SK-N-MC (cell line): ENCODE measurements at regions not wholly inside any gene's neighbourhood (a gene's known extent, or its start where the extent isn't known, plus 50 kb on each side); places are given as distances from the start of the nearest gene placed in this dataset.

Experiments used
- EZH2 ChIP-seq: fragments of 200-600 bp; sonication (generic); IDR thresholded peaks from one replicate; pipeline ENCODE4 v1.6.1; 2017; ENCODE audit warnings: antibody characterized with exemption
- FOXP2 ChIP-seq: optimal IDR thresholded peaks from 2 replicates; pipeline ENCODE3; 2011; ENCODE audit warnings: mild to moderate bottlenecking, moderate library complexity; ENCODE audit not compliant: insufficient read depth; ENCODE audit errors: extremely low read length, control extremely low read depth
- POLR2AphosphoS5 ChIP-seq: IDR thresholded peaks from 2 replicates; pipeline ENCODE4 v1.6.1; 2012; ENCODE audit warnings: mild to moderate bottlenecking, low read depth, low read length, borderline replicate concordance

DNA sequence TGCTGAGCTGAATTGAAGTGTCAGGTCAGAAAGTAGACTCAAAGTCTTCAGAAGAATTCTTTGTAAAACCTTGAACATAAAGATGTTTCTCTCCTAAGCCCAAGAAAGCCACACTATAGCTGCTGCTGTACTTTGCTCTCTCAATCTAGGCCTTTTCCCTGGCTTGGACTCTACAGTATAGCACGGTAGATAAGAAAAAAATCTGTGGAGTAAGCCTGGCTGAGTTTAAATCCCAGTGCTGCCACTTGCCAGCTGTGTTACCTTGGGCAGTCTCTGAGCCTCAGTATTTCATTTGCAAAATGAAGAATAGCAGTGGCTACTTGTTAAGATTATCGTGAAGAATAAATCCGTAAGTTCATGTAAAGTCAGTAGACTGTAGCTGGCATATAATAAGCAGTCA lies 53.3 kb upstream of the UFL1 start:
- TF ChIP-seq POLR2AphosphoS5 (no peak), EZH2 (no peak), FOXP2 (no peak)
